Activated naive CD8-positive, alpha-beta T cell treated with anti-CD3 and anti-CD28 coated beads, Interleukin-2, amount 50 U/mL, for 24 hours (primary cell): ENCODE measurements at regions not wholly inside any gene's neighbourhood (a gene's known extent, or its start where the extent isn't known, plus 50 kb on each side); places are given as distances from the start of the nearest gene placed in this dataset.

Experiments used
- ATAC-seq: fragments of 150-1000 bp; cut with Tn5 transposase; one replicate; pipeline ENCODE4 v1.10.0; 2021
- DNase-seq: peaks from one replicate; pipeline ENCODE4 v3.0.0; 2021
- H3K27ac Mint-ChIP-seq: one replicate; pipeline ENCODE4 v1.8.0; 2021; ENCODE audit warnings: mild to moderate bottlenecking, mixed read lengths
- H3K27me3 Mint-ChIP-seq: one replicate; pipeline ENCODE4 v1.8.0; 2021; ENCODE audit warnings: mixed read lengths
- H3K36me3 Mint-ChIP-seq: one replicate; pipeline ENCODE4 v1.8.0; 2021; ENCODE audit warnings: low read depth, mixed read lengths
- H3K4me1 Mint-ChIP-seq: one replicate; pipeline ENCODE4 v1.8.0; 2021; ENCODE audit warnings: mixed read lengths
- H3K4me3 Mint-ChIP-seq: one replicate; pipeline ENCODE4 v1.8.0; 2021; ENCODE audit warnings: mild to moderate bottlenecking, moderate library complexity, mixed read lengths
- H3K9me3 Mint-ChIP-seq: one replicate; pipeline ENCODE4 v1.8.0; 2021; ENCODE audit warnings: mixed read lengths

- Mint-ChIP-seq H3K27ac (no peak overlapping the region), H3K9me3 (no peaks in the 10 kb centered on the region), H3K4me3 (no peak overlapping the region), H3K4me1 (no peaks in the 10 kb centered on the region), H3K36me3 (no peaks in the 10 kb centered on the region), H3K27me3 (peaks cover 8% of the 10 kb centered on the region)
- ATAC-seq (no peak), DNase-seq (no peak)
These were observed 135.4 kb downstream of the SLC17A6 start for GRCh38 chr11:22473586-22473985.

GRCh38 chr11:22472306-22472705 lies 134.1 kb downstream of the SLC17A6 start:
- no peak overlapping the region for H3K4me3 Mint-ChIP-seq
- peaks cover 7% of the 10 kb centered on the region for H3K27me3 Mint-ChIP-seq
- ATAC-seq = no peak
- no peak for DNase-seq
- no peak overlapping the region for H3K27ac Mint-ChIP-seq
- H3K36me3 Mint-ChIP-seq = no peaks in the 10 kb centered on the region
- H3K4me1 Mint-ChIP-seq = no peaks in the 10 kb centered on the region
- no peaks in the 10 kb centered on the region for H3K9me3 Mint-ChIP-seq

- H3K9me3 Mint-ChIP-seq = no peaks in the 10 kb centered on the region
- no peak for DNase-seq
These were observed 133.2 kb downstream of the SLC17A6 start for GRCh38 chr11:22471385-22471784.

GRCh38 chr11:22467741-22468140 lies 129.6 kb downstream of the SLC17A6 start:
- Mint-ChIP-seq H3K27ac (no peak overlapping the region), H3K27me3 (peaks cover 10% of the 10 kb centered on the region), H3K9me3 (no peaks in the 10 kb centered on the region), H3K4me3 (no peak overlapping the region), H3K36me3 (no peaks in the 10 kb centered on the region), H3K4me1 (no peaks in the 10 kb centered on the region)
- no peak for DNase-seq
- ATAC-seq = no peak

More at GRCh38 chr11:22471385-22471784, 133.2 kb downstream of the SLC17A6 start:
- Mint-ChIP-seq H3K27me3 (peaks cover 13% of the 10 kb centered on the region), H3K27ac (no peak overlapping the region), H3K4me3 (no peak overlapping the region), H3K36me3 (no peaks in the 10 kb centered on the region), H3K4me1 (no peaks in the 10 kb centered on the region)
- no peak for ATAC-seq

GRCh38 chr11:22467248-22467647 lies 129.1 kb downstream of the SLC17A6 start:
- DNase-seq = no peak
- H3K27me3 Mint-ChIP-seq = peaks cover 10% of the 10 kb centered on the region
- H3K9me3 Mint-ChIP-seq = no peaks in the 10 kb centered on the region
- no peaks in the 10 kb centered on the region for H3K36me3 Mint-ChIP-seq
- H3K4me1 Mint-ChIP-seq = no peaks in the 10 kb centered on the region
- ATAC-seq = no peak
- no peak overlapping the region for H3K27ac Mint-ChIP-seq
- no peak overlapping the region for H3K4me3 Mint-ChIP-seq

- H3K4me3 Mint-ChIP-seq = no peak overlapping the region
- no peaks in the 10 kb centered on the region for H3K4me1 Mint-ChIP-seq
- no peaks in the 10 kb centered on the region for H3K9me3 Mint-ChIP-seq
- H3K36me3 Mint-ChIP-seq = no peaks in the 10 kb centered on the region
- no peak for DNase-seq
- no peak for ATAC-seq
- H3K27me3 Mint-ChIP-seq = peaks cover 10% of the 10 kb centered on the region
- H3K27ac Mint-ChIP-seq = no peak overlapping the region
These were observed 128.6 kb downstream of the SLC17A6 start for GRCh38 chr11:22466809-22467208.

- no peaks in the 10 kb centered on the region for H3K4me1 Mint-ChIP-seq
- no peak overlapping the region for H3K4me3 Mint-ChIP-seq
- no peak for DNase-seq
- H3K9me3 Mint-ChIP-seq = no peaks in the 10 kb centered on the region
- no peak for ATAC-seq
- H3K27ac Mint-ChIP-seq = no peak overlapping the region
- peaks cover 10% of the 10 kb centered on the region for H3K27me3 Mint-ChIP-seq
- no peaks in the 10 kb centered on the region for H3K36me3 Mint-ChIP-seq
These were observed 128.2 kb downstream of the SLC17A6 start for GRCh38 chr11:22466351-22466750.

- DNase-seq (no peak), ATAC-seq (no peak)
- no peaks in the 10 kb centered on the region for H3K4me1 Mint-ChIP-seq
- H3K4me3 Mint-ChIP-seq = no peak overlapping the region
- peaks cover 10% of the 10 kb centered on the region for H3K27me3 Mint-ChIP-seq
- H3K36me3 Mint-ChIP-seq = no peaks in the 10 kb centered on the region
- H3K27ac Mint-ChIP-seq = no peak overlapping the region
- no peaks in the 10 kb centered on the region for H3K9me3 Mint-ChIP-seq
These were observed 127.4 kb downstream of the SLC17A6 start for GRCh38 chr11:22465620-22466019.

- Mint-ChIP-seq H3K9me3 (no peaks in the 10 kb centered on the region), H3K27ac (no peak overlapping the region), H3K27me3 (peaks cover under 1% of the 10 kb centered on the region), H3K4me1 (no peaks in the 10 kb centered on the region), H3K4me3 (no peak overlapping the region), H3K36me3 (no peaks in the 10 kb centered on the region)
- ATAC-seq (no peak), DNase-seq (no peak)
These were observed 123.4 kb downstream of the SLC17A6 start for GRCh38 chr11:22461626-22462025.

- DNase-seq (no peak), ATAC-seq (no peak)
- Mint-ChIP-seq H3K27me3 (no peaks in the 10 kb centered on the region), H3K27ac (no peak overlapping the region), H3K9me3 (no peaks in the 10 kb centered on the region), H3K4me3 (no peak overlapping the region), H3K4me1 (no peaks in the 10 kb centered on the region), H3K36me3 (no peaks in the 10 kb centered on the region)
These were observed 122.0 kb downstream of the SLC17A6 start for GRCh38 chr11:22460181-22460580.

- Mint-ChIP-seq H3K27me3 (no peaks in the 10 kb centered on the region), H3K4me3 (no peak overlapping the region), H3K9me3 (no peaks in the 10 kb centered on the region), H3K27ac (no peak overlapping the region), H3K36me3 (no peaks in the 10 kb centered on the region), H3K4me1 (no peaks in the 10 kb centered on the region)
- no peak for DNase-seq
- ATAC-seq = no peak
These were observed 120.9 kb downstream of the SLC17A6 start for GRCh38 chr11:22459048-22459447.

GRCh38 chr11:22458161-22458560 lies 120.0 kb downstream of the SLC17A6 start:
- H3K36me3 Mint-ChIP-seq = no peaks in the 10 kb centered on the region

GRCh38 chr11:22456993-22457762 lies 119.0 kb downstream of the SLC17A6 start:
- H3K4me1 Mint-ChIP-seq = no peaks in the 10 kb centered on the region
- H3K4me3 Mint-ChIP-seq = no peak overlapping the region
- H3K27ac Mint-ChIP-seq = no peak overlapping the region
- DNase-seq (no peak), ATAC-seq (no peak)
- no peaks in the 10 kb centered on the region for H3K36me3 Mint-ChIP-seq
- no peaks in the 10 kb centered on the region for H3K27me3 Mint-ChIP-seq
- no peaks in the 10 kb centered on the region for H3K9me3 Mint-ChIP-seq

More at GRCh38 chr11:22458161-22458560, 120.0 kb downstream of the SLC17A6 start:
- no peak for DNase-seq
- Mint-ChIP-seq H3K4me1 (no peaks in the 10 kb centered on the region), H3K4me3 (no peak overlapping the region), H3K27me3 (no peaks in the 10 kb centered on the region), H3K9me3 (no peaks in the 10 kb centered on the region), H3K27ac (no peak overlapping the region)
- ATAC-seq = no peak

GRCh38 chr11:22454461-22455090 lies 116.4 kb downstream of the SLC17A6 start:
- H3K27ac Mint-ChIP-seq = no peak overlapping the region
- no peaks in the 10 kb centered on the region for H3K9me3 Mint-ChIP-seq
- no peaks in the 10 kb centered on the region for H3K27me3 Mint-ChIP-seq
- DNase-seq = no peak
- no peak for ATAC-seq
- no peaks in the 10 kb centered on the region for H3K36me3 Mint-ChIP-seq
- H3K4me1 Mint-ChIP-seq = no peaks in the 10 kb centered on the region
- no peak overlapping the region for H3K4me3 Mint-ChIP-seq

GRCh38 chr11:22449441-22449840 lies 111.3 kb downstream of the SLC17A6 start:
- H3K27ac Mint-ChIP-seq = no peak overlapping the region

More at GRCh38 chr11:22449441-22449840, 111.3 kb downstream of the SLC17A6 start:
- ATAC-seq = no peak
- Mint-ChIP-seq H3K27me3 (no peaks in the 10 kb centered on the region), H3K4me1 (no peaks in the 10 kb centered on the region), H3K36me3 (no peaks in the 10 kb centered on the region), H3K4me3 (no peak overlapping the region), H3K9me3 (no peaks in the 10 kb centered on the region)
- no peak for DNase-seq
